H54 (cell line): ENCODE measurements at regions not wholly inside any gene's neighbourhood (a gene's known extent, or its start where the extent isn't known, plus 50 kb on each side); places are given as distances from the start of the nearest gene placed in this dataset.
"Not testable (repeated sequence)": the region's sequence is repeated elsewhere in the genome, so short reads cannot be mapped to it uniquely, and the experiment has no call there.

ENCODE experiments used
- DNase-seq: peaks from one replicate; pipeline ENCODE4 v3.0.0; 2011; ENCODE audit warnings: low spot score, mixed read lengths; ENCODE audit not compliant: insufficient read length
- FAIRE-seq: peaks from 3 replicates; lab custom pipeline; 2011; peaks lifted over from hg19 to GRCh38; lab: Jason Lieb, UNC
- POLR2A ChIP-seq: IDR thresholded peaks from 2 replicates; pipeline ENCODE4 v1.6.1; 2011; ENCODE audit warnings: low read depth, mild to moderate bottlenecking, low read length

GRCh38 chr17:22384461-22384800 is 692.1 kb downstream of the KCNJ18 start:
- not testable (repeated sequence) for FAIRE-seq

GRCh38 chr17:22398446-22398845 is 706.1 kb downstream of the KCNJ18 start:
- not testable (repeated sequence) for FAIRE-seq, DNase-seq

More at GRCh38 chr17:22384461-22384800, 692.1 kb downstream of the KCNJ18 start:
- DNase-seq, result not testable (repeated sequence)

- not testable (repeated sequence) for DNase-seq, FAIRE-seq
Measured at GRCh38 chr17:22399037-22399436, 706.7 kb downstream of the KCNJ18 start.

- FAIRE-seq, DNase-seq: not testable (repeated sequence)
Measured at GRCh38 chr17:22405080-22405479, 712.8 kb downstream of the KCNJ18 start.

- no peak for FAIRE-seq
- TF ChIP-seq POLR2A, result no peak
- no peak for DNase-seq
Measured at GRCh38 chr17:22409160-22409751, 716.9 kb downstream of the KCNJ18 start.

- no peak for TF ChIP-seq POLR2A
- no peak for DNase-seq
- no peak for FAIRE-seq
Measured at GRCh38 chr17:22410136-22410535, 717.8 kb downstream of the KCNJ18 start.

GRCh38 chr17:22411185-22411784 is 719.0 kb downstream of the KCNJ18 start:
- no peak for FAIRE-seq
- TF ChIP-seq POLR2A, result no peak

GRCh38 chr17:22435231-22435974 is 743.1 kb downstream of the KCNJ18 start:
- FAIRE-seq, result no peak
- no peak for DNase-seq

More at GRCh38 chr17:22411185-22411784, 719.0 kb downstream of the KCNJ18 start:
- DNase-seq, result no peak

GRCh38 chr17:22441776-22442175 is 749.5 kb downstream of the KCNJ18 start:
- TF ChIP-seq POLR2A, result no peak
- FAIRE-seq (no peak), DNase-seq (no peak)

More at GRCh38 chr17:22435231-22435974, 743.1 kb downstream of the KCNJ18 start:
- no peak for TF ChIP-seq POLR2A

- FAIRE-seq (no peak), DNase-seq (no peak)
- no peak for TF ChIP-seq POLR2A
Measured at GRCh38 chr17:22443061-22443460, 750.7 kb downstream of the KCNJ18 start.

GRCh38 chr17:22453181-22453580 is 760.9 kb downstream of the KCNJ18 start:
- no peak for DNase-seq
- no peak for FAIRE-seq
- TF ChIP-seq POLR2A, result no peak

- DNase-seq, result no peak
- no peak for TF ChIP-seq POLR2A
- FAIRE-seq, result no peak
Measured at GRCh38 chr17:22454070-22454999, 762.0 kb downstream of the KCNJ18 start.

GRCh38 chr17:22459331-22459952 is 767.1 kb downstream of the KCNJ18 start:
- DNase-seq, result no peak
- no peak for TF ChIP-seq POLR2A
- FAIRE-seq, result no peak
